ENCODE measurements at regions not wholly inside any gene's neighbourhood (a gene's known extent, or its start where the extent isn't known, plus 50 kb on each side); places are given as distances from the start of the nearest gene placed in this dataset.
"Not testable (repeated sequence)": the region's sequence is repeated elsewhere in the genome, so short reads cannot be mapped to it uniquely, and the experiment has no call there.

DNA sequence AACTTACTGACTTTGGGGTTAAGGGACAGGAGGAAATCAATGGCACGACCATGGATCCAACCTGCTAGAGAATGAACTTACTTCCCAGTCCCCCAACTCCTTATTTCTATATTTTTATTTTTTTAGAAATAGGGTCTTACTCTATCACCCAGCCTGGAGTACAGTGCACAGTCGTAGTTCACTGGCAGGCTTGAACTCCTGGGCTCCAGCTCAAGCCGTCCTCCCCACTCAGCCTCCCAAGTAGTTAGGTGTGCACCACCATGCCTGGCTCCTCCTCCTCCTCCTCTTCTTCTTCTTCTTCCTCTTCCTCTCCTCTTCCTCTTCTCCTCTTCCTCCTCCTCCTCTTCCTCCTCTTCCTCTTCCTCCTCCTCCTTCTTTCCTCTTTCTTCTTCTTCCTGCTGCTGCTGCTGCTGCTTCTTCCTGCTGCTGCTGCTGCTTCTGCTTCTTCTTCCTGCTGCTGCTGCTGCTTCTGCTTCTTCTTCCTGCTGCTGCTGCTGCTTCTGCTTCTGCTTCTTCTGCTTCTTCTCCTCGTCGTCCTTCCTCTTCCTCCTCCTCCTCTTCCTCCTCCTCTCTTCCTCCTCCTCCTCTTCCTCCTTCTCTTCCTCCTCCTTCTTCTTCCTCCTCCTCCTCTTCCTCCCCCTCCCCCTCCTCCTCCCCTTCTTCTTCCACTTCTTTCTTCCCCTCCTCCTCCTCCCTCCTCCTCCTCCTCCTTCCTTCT is 390.1 kb upstream of the RGS6 start:
- FAIRE-seq, result no peak

DNA sequence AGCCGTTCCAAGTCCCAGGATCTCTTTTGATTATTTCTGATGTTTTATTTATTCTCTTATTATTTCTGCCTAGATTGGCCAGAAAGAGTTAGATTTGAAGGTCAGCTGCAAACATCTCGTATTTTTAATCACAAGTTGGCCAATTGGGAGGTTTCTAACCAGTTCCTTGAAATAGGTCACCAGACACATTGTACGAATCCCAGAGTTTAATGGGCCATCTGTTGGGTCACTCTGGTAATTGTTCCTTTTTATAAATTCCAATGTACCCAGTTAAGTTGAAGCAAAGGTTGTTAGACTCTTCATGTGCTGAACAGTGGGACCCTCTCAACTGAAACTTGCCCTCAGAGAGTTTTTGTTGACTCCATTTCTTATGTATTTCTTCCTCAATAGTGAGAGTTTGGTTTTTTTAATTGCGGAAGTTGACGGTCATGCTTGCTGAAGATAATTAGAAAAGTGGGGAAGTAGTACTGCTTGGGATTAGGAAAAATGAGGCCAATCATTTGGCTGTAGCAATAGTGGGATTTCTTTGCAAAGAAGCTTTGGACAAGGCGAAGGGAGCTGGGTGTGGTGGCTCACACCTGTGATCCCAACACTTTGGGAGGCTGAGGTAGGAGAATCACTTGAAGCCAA is 382.7 kb upstream of the RGS6 start:
- no peak for FAIRE-seq

DNA sequence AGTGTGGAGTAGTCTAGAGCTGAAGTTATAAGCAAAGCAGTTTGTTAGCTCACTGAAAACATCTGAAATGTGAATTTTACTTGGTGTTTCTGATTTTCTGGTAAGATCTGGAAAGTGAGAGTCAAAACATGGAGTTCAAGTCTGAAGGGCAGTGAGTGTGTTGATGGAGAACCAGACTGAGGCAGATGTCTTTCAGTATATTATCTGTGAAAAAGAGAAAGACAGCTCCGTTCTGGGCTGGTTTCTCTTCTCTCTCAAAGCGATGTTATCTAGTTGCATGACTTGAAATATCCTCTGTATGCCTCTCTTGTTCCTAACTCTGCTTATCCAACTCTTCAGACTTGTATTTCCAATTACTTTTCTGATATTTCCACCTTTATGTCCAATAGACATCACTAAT is 381.9 kb upstream of the RGS6 start:
- no peak for FAIRE-seq

DNA sequence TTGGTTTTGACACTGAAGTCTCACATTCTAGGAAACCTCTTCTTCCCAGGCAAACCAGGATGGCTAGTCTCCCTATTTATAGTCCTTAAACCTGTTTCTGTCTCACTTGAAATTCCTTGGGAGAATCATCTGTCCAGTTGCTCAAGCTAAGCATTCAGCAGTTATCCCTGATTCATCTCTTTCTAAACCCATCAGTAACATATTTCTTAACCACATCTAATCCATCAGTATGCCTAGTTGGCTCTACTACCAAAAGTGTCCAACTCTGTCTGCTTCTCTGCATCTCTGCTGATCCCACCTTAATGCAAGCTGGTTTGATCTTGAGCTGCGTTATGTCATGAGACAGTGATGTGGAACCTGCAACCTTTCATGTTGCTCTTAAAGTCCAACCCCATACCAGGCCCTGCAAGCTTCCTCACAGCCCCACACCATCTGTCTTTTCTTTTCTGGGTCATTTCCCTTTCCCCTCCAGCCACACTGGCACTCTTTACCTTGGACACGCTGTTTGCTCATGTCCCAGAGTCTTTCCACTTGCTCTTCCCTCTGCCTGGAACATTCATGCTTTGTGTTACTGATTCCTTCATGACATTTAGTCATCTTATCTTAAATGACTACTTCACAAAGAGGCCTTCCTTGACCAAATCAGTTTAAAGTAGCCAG is 380.8 kb upstream of the RGS6 start:
- no peak for FAIRE-seq

DNA sequence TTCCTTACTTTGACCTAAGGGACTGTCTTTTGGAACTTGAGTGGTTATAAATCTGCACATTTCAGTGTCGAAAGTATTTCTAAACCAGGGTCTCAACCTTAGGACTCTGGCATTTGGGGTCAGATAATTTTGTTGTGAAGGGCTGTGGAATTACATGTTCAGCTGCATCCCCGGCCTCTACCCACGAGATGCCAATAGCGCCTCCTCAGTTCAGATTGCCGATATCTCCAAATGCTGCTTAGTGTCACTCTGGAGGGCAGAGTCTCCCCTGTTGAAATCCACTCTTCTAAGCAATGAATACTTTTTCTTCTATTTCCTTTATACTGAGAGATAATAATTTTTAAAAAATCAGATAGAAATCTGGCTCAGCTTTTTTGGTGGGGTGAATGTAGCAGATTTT is 379.4 kb upstream of the RGS6 start:
- FAIRE-seq, result no peak

DNA sequence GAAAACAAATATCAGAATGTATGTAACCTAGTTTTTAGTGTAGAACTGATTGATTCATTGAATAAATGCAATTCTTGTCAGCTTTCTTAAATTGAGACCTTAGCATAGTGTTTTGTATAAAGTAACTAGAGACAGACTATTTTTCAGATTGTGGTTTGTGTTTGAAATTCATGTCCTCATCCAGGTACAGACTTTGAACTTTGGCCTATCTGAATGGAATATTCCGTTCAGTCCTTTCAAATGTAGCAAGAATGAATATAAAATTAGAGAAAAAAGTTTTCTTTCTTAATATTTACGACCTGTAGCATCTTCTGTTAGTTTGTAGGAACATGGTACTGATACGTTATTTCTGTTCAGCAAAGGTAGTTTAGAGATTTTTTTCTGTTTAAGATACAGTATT is 378.4 kb upstream of the RGS6 start:
- FAIRE-seq, result no peak

DNA sequence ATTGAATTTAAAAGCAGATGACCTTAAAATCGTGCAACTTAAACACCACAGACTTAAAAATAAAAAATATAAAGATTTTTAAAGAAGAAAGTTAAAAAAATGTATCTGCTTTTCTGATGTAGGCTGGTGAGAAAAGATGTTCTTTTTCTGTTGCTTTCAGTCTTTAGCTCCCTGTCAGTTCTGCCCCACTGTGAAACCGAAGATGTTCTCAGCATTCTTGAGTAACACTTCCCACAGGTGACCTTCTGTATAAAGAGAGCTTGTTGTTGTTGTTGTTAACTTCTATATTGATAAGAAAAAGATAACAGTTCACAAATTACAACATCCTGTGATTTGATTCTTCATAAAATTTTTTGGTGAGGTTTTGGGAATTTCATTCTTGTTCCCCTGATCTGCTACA is 377.9 kb upstream of the RGS6 start:
- FAIRE-seq, result no peak

DNA sequence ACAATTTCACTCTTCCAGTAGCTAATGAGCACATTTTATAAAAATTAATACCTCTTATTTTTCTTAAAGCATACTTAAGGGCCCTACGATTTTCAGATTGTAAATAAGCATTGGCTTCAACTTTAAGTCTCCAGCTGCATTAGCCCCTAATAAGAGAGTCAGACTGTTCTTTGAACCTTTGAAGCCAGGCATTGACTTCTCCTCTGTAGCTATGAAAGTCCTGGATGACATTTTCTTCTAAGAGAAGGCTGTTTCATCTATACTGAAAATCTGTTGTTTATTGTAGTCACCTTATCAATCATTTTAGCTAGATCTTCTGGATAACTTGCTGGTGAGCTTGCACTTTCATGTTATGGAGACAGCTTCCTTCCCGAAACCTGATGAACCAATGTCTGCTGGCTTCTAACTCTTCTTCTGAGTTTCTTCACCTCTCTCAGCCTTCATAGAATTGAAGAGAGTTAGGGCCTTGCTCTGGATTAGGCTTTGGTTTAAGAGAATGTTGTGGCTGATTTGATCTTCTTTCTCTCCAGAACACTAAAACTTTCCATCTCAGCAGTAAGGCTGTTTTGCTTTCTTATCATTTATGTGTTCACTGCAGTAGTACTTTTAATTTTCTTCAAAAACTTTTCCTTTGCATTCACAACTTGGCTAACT is 377.1 kb upstream of the RGS6 start:
- no peak for FAIRE-seq

DNA sequence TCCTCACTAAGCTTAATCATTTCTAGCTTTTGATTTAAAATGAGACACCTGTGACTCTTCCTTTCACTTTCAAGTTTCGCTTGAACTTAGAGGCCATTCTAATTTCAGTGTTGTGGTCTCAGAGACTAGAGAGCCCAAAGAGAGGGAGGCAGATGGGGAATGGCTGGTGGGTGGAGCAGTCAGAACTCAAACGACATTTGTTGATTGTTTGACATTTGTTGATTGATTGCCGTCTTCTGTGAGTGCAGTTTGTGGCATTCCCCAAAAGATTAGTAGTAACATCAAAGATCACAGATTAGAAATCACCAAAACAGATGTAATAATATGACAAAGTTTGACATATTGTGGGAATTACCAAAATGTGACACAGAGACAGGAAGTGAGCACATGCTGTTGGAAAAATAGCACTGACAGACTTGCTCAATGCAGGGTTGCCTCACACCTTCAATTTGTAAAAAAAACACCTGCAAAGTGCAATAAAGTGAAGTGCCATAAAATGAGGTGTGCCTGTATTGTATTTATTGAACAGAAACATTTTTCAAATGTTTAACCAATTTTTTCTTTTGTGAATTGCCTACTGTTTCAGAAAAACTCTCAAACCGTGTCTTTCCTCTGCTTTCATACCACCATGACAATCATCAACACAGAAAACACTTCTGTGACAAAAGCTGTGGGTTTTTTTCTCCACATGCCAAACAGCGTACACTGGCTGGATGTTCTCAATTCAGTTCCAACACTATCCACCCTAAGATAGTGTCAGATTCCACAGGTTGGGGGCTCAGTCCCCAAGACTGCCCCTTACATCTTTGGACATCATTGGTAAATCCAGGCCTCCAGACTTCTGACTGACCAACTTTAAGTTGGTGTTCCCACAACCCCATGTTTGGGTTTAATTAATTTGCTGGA is 376.3 kb upstream of the RGS6 start:
- no peak for FAIRE-seq

DNA sequence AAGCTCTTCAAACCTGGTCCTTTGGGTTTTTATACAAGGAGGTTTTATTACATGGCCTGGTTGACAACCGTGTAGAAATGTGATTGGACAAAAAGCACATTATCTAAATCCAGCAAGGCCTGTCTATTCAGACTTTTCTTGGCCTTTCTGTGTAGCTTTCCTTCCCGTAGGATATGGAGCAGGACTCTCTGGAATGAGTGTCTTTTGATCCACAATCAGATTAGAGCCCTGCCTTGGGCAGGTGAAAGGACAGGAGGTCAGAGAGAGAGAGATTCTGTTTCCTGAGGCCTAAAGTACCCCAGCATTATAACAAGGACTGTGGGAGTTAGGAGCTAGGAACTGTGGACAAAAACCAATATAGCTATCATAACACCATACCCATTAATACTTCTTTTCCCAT is 375.5 kb upstream of the RGS6 start:
- FAIRE-seq, result no peak

DNA sequence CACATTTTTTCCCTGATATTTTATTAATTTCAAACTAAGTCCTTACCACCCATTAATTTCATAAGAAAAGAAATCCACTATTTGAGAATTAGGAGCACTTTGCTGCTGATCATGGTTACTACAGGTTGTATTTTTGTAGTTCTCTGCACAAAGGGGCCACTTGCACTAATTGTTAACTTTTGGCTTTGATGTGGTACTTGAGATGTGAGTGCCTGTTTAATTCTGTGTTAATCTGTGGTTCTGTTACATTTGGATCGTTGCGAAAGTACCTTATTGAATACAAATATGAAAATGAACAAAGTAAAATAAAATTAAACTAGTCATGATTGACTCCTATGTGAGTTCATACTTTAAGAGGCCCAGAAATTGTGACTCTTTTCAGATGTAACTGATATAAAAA is 374.9 kb upstream of the RGS6 start:
- no peak for FAIRE-seq

DNA sequence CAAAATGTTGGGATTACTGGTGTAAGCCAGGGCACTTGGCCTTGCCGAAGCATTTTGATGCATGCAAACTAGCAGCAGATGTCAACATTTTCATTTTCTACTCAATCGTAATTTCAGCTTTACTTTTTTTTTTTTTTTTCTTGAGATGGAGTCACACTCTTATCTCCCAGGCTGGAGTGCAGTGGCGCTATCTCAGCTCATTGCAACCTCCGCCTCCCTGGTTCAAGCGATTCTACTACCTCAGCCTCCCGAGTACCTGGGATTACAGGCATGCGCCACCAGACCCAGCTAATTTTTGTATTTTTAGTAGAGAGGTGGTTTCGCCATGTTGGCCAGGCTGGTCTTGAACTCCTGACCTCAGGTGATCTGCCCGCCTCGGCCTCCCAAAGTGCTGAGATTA is 373.3 kb upstream of the RGS6 start:
- FAIRE-seq, result not testable (repeated sequence)

DNA sequence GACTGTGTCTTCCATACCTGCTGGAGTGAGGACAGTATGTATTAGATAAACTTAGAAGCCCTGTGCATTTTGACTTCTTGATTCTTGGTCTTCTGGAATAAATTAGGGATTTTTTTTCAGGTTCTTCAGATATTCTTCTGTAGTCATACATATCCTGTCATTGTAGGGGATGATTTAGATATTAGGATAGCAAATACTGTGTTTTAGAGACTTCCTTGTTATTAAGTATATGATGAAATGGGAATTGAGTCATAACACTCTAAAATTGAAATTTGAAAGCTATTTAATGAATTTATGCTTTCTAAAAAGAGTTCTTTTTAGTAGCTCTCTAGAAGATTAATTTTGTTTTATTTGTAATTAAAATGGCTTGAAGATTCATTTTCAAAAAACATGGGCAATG is 371.5 kb upstream of the RGS6 start:
- no peak for FAIRE-seq

DNA sequence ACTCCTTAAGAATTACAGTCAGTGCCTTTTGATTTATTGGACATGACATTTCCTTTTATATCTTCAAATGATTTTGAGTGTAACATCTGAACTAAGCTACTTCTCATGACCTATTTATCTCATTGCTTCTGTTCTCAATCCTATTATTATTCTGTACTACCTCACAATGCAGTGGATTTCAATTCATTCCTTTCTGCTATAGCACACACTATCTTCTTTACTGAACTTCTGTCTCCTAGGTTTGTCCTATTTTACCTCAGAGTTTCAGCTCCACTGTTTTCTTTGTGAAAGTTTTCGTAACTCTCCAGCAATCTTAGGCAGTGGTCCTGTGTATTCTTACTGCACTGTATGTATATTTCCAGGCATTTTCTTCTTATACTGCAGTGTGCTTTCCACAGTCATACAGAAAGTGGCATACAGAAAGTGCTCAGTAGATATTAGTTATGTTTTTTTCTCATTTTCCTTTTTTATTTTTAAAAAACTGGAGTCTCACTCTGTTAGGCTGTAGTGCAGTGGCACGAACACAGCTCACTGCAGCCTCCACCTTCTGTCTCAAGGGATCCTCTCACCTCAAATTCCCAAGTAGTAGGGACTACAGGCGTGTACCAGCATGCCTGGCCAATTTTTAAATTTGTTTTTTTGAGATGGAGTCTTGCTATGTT is 368.6 kb upstream of the RGS6 start:
- no peak for FAIRE-seq

DNA sequence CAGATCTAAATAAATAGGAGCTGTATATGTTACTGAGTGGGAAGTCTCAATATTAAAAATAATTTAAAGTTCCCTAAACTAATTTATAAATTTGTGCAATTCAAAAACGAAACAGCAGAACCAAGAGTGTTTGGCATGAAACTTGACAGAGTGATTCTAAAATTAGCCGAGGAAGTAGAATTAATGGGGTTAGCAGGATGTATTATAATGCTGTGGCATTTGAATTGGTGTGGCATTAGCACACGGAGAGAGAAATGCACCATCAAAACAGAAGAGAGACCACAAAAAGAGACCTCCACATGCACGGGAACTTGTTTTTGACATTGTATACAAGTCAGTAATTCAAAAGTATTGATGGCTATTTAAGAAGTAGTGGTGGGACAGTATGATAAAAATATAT is 366.0 kb upstream of the RGS6 start:
- no peak for FAIRE-seq

DNA sequence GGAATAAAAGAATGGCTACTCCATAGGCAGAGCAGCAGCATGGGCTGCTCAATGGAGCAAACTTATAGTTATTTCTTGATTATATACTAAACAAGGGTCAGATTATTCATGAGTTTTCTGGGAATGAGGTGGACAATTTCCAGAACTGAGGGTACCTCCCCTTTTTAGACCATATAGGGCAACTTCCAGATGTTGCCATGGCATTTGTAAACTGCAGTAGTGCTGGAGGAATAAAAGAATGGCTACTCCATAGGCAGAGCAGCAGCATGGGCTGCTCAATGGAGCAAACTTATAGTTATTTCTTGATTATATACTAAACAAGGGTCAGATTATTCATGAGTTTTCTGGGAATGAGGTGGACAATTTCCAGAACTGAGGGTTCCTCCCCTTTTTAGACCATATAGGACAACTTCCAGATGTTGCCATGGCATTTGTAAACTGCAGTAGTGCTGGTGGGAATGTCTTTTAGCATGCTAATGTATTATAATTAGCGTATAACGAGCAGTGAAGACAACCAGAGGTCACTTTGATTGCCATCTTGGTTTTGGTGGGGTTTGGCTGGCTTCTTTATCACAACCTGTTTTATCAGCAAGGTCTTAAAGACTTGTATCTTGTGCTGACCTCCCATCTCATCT is 364.6 kb upstream of the RGS6 start:
- FAIRE-seq, result not testable (repeated sequence)

DNA sequence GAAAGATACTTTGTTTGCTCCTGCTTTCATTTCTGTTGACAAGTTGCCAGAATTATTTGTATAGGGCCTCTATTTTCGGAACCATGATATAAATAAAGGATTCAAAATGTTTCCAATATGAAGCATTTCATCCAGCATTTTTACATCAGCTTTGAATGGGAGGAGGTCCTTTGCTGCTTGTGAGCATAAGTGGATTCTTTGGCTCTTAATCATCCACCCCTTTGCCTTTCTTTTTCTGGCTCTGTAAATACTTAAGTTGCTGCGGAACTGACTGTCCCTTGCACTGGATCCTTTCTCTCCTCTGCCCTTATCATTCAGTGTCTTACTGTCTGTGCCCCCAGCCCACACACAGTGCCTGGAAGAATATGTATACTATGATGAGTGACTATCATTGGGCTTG is 357.3 kb upstream of the RGS6 start:
- FAIRE-seq, result no peak

DNA sequence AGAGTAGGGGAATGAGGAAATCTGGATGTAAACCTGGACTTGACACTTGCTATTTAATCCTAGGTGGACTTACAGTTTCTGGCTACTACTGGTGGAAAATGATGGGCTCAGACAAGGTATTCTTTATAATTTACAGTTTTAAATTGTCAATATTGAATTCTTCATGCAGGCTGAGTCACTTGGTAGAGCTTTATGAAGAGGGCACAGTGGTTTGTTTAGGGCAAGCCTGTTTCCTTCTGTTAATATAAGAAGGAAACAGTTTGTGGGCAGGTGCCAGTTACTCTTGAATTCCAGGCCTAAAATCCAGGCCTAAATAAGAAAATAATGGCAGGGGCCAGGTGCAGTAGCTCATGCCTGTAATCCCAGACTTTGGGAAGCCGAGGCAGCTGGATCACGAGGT is 355.8 kb upstream of the RGS6 start:
- no peak for FAIRE-seq

DNA sequence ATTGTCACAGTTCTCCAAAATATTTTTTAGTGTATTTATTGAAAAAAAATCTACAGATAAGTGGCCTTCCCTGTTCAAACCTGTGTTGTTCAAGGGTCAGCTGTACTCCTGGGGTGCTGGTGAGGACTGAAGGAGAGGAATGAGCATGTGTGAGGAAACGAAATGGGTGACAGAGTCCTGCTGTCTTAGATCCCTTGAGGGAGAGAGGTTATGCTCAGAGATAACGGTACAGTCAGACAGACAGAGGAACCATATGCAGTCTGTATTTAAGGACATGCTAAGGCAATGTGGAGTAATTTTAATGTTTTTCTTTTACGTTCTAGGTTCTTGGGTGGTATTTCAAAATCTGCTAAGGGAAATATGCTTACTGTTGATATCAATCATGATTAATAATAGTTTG is 352.9 kb upstream of the RGS6 start:
- FAIRE-seq, result no peak

DNA sequence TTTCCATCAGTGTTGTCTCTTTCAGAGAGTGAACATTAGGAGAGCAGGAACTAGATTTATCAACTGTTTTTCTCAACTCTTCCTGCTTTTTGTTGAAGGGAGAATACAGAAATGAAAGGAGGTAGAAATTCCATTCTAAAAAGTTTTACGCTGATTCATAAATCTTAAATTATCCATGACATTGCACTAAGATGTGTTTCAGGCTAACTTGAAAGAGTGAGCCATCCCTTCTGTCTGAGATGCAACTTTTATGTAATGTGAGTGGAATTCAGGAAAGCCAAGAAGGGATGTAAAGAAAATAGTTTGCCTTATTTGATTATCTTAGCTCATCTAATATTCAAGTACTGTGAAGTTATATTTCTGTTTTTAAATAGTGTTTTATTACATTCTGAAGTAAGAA is 349.5 kb upstream of the RGS6 start:
- no peak for FAIRE-seq

DNA sequence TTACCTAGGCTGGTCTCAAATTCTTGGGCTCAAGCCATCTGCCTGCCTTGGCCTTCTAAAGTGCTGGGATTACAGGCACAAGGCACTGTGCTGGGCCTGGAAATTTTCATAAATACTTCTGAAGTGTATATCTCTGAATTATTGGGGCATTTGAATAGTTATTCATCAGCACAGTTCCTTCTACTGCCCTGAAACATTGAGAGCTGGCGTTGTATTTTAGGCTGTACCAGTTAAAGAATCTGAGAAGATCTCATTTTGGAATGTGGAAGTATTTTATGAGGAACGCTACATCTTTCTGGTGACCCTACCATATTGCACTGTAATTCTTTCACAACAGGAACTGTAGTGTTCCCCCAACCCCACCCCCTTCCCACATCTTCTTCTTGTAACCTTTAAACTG is 349.0 kb upstream of the RGS6 start:
- no peak for FAIRE-seq

DNA sequence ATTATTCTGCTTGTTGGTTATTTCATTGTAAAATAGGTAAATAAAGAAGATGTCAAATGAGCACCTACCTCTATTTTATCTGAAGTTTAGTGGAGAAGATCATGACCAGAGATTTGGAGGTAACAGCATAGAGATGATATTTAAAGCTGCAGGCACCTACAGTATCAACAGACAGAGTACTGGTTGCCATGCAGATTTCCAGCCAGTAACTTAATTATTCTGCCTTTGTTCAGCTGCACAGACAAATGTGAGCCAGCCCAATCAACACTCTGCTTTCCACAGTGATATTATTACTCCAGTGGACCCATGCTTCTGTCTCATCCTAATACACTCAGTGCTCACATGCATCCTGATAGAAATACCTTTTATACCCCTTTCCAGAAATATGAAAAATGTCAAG is 348.5 kb upstream of the RGS6 start:
- FAIRE-seq, result no peak

Measured in endometrium (tissue), 2 donors.